IMR-90 (cell line): ENCODE measurements at regions not wholly inside any gene's neighbourhood (a gene's known extent, or its start where the extent isn't known, plus 50 kb on each side); places are given as distances from the start of the nearest gene placed in this dataset.

Experiments used
- ATAC-seq: fragments of 200-7000 bp; cut with Tn5 transposase; 2 replicates; pipeline ENCODE4 v1.9.1; 2020; ENCODE audit warnings: low read depth, mild to moderate bottlenecking, moderate library complexity
- BruUV-seq: library from RNA; stranded (reverse); fragments of 400-500 nt; replicated peaks from 2 replicates; lab custom pipeline; 2021; lab: Mats Ljungman, UMichigan
- CTCF ChIA-PET: fragments of 300-600 bp; formaldehyde crosslinking; extraction: SDS; loops from one replicate; lab custom pipeline; 2021; ENCODE audit warnings: antibody characterized with exemption; lab: Yijun Ruan, JAX
- POLR2A ChIA-PET: fragments of 300-600 bp; sonication (Branson Sonifier 250); formaldehyde crosslinking; loops from one replicate; lab custom pipeline; 2022; ENCODE audit warnings: antibody characterized with exemption; ENCODE audit not compliant: unreplicated experiment; lab: Charles Lee
- DNase-seq: peaks from one replicate; pipeline ENCODE4 v3.0.0; 2013
- H2AFZ ChIP-seq: replicated peaks from 2 replicates; pipeline ENCODE3; 2013; ENCODE audit warnings: low read length, mild to moderate bottlenecking; ENCODE audit not compliant: poor library complexity
- H2AK5ac ChIP-seq: 2 replicates; pipeline ENCODE4 v1.6.1; 2013; ENCODE audit warnings: low read depth, low read length, inconsistent platforms
- H2AK9ac ChIP-seq: replicated peaks from 2 replicates; pipeline ENCODE3; 2013; ENCODE audit warnings: mild to moderate bottlenecking, low read depth, low read length, moderate library complexity; ENCODE audit not compliant: poor library complexity
- H2BK120ac ChIP-seq: 2 replicates; pipeline ENCODE4 v1.6.1; 2013; ENCODE audit warnings: low read depth, low read length, inconsistent platforms
- H2BK15ac ChIP-seq: 3 replicates; pipeline ENCODE4 v1.6.1; 2013; ENCODE audit warnings: low read depth, low read length, inconsistent platforms
- H2BK20ac ChIP-seq: 2 replicates; pipeline ENCODE4 v1.6.1; 2013; ENCODE audit warnings: low read depth, mild to moderate bottlenecking, inconsistent platforms, low read length, moderate library complexity
- H2BK5ac ChIP-seq: 2 replicates; pipeline ENCODE4 v1.6.1; 2013; ENCODE audit warnings: mild to moderate bottlenecking, low read depth, low read length, inconsistent platforms; ENCODE audit not compliant: poor library complexity, severe bottlenecking
- H3K14ac ChIP-seq: replicated peaks from 2 replicates; pipeline ENCODE4 v1.6.1; 2013; ENCODE audit warnings: low read depth, low read length, inconsistent platforms
- H3K18ac ChIP-seq: 2 replicates; pipeline ENCODE4 v1.6.1; 2013; ENCODE audit warnings: low read depth, low read length, control low read depth
- H3K23ac ChIP-seq: 2 replicates; pipeline ENCODE4 v1.6.1; 2013; ENCODE audit warnings: low read depth, low read length, inconsistent platforms
- H3K27ac ChIP-seq: 2 replicates; pipeline ENCODE4 v1.5.1; 2013; ENCODE audit warnings: mild to moderate bottlenecking, control low read depth, low read length; ENCODE audit not compliant: insufficient read depth
- H3K27me3 ChIP-seq: 2 replicates; pipeline ENCODE4 v1.6.1; 2013; ENCODE audit warnings: low read length; ENCODE audit not compliant: control insufficient read depth, insufficient read depth
- H3K36me3 ChIP-seq: 2 replicates; pipeline ENCODE4 v1.6.1; 2013; ENCODE audit warnings: low read length, mixed read lengths; ENCODE audit not compliant: control insufficient read depth, insufficient read depth
- H3K4ac ChIP-seq: 2 replicates; pipeline ENCODE4 v1.6.1; 2013; ENCODE audit warnings: low read depth, low read length, inconsistent platforms
- H3K4me1 ChIP-seq: 2 replicates; pipeline ENCODE4 v1.6.1; 2013; ENCODE audit warnings: low read length, mixed read lengths; ENCODE audit not compliant: control insufficient read depth, insufficient read depth
- H3K4me2 ChIP-seq: 2 replicates; pipeline ENCODE4 v1.6.1; 2013; ENCODE audit warnings: low read depth, mild to moderate bottlenecking, control low read depth, low read length, moderate library complexity
- H3K4me3 ChIP-seq: 2 replicates; pipeline ENCODE4 v1.5.1; 2013; ENCODE audit warnings: low read depth, mild to moderate bottlenecking, control low read depth, low read length, moderate library complexity; ENCODE audit not compliant: insufficient read depth
- H3K56ac ChIP-seq: 2 replicates; pipeline ENCODE4 v1.6.1; 2013; ENCODE audit warnings: low read length, inconsistent platforms; ENCODE audit not compliant: insufficient read depth; ENCODE audit errors: extremely low read depth
- H3K79me1 ChIP-seq, 2 experiments: 2 replicates each; pipeline ENCODE4 v1.6.1; 2013; ENCODE audit warnings: low read length in 2 of 2, inconsistent platforms in 1 of 2, low read depth in 1 of 2
- H3K9ac ChIP-seq: 2 replicates; pipeline ENCODE4 v1.6.1; 2013; ENCODE audit warnings: low read depth, low read length, control low read depth
- H3K9me1 ChIP-seq: 2 replicates; pipeline ENCODE4 v1.6.1; 2013; ENCODE audit warnings: low read length, inconsistent platforms; ENCODE audit not compliant: insufficient read depth
- H3K9me3 ChIP-seq: 2 replicates; pipeline ENCODE4 v1.6.1; 2013; ENCODE audit warnings: low read length; ENCODE audit not compliant: control insufficient read depth, insufficient read depth
- H4K20me1 ChIP-seq: 2 replicates; pipeline ENCODE4 v1.6.1; 2013; ENCODE audit warnings: low read length, inconsistent platforms; ENCODE audit not compliant: insufficient read depth
- H4K5ac ChIP-seq: 2 replicates; pipeline ENCODE4 v1.6.1; 2013; ENCODE audit warnings: mild to moderate bottlenecking, low read depth, low read length, control low read depth
- H4K8ac ChIP-seq, 2 experiments: 2 replicates each; pipeline ENCODE4 v1.6.1; 2013; ENCODE audit warnings: low read depth in 2 of 2, low read length in 2 of 2, control low read depth in 1 of 2, inconsistent platforms in 1 of 2
- H4K91ac ChIP-seq: 2 replicates; pipeline ENCODE4 v1.6.1; 2013; ENCODE audit warnings: low read depth, low read length, inconsistent platforms; ENCODE audit not compliant: insufficient read depth
- CEBPB ChIP-seq: IDR thresholded peaks from 2 replicates; pipeline ENCODE4 v1.6.1; 2012; ENCODE audit warnings: low read depth, low read length, improper control_type of control experiment
- RAD21 ChIP-seq: IDR thresholded peaks from 2 replicates; pipeline ENCODE4 v1.6.1; 2012; ENCODE audit warnings: low read length, improper control_type of control experiment
- WGBS, 2 experiments: methylation state at CpG; one replicate each; pipeline versions ENCODE4 v1.1.5 to v1.1.7; 2013; ENCODE audit warnings: missing lambda C conversion rate in 2 of 2; ENCODE audit not compliant: insufficient read length in 1 of 2; ENCODE audit errors: extremely low coverage in 2 of 2; 5-methylcytosine and 5-hydroxymethylcytosine counted together
- dilution Hi-C: fragments of 300-500 bp; cut with HindIII; formaldehyde crosslinking; loops from one replicate; pipeline ENCODE4 v1.14.3; 2018; ENCODE audit warnings: low sequenced_read_pairs; ENCODE audit not compliant: unreplicated experiment
- in situ Hi-C: fragments of 300-500 bp; cut with MboI; formaldehyde crosslinking; loops from 3 replicates; pipeline ENCODE4 v1.14.3; 2019; ENCODE audit warnings: low sequenced_read_pairs, inconsistent platforms, mixed read lengths
- intact Hi-C: fragments of 100-400 bp; cut with micrococcal nuclease; formaldehyde crosslinking; loops from 2 replicates; pipeline ENCODE4 v1.10.0; 2022
- TF ChIP-seq, protein P1 (sequence below): fragments of 150-350 bp; IDR thresholded peaks from 2 replicates; pipeline ENCODE4 v1.6.1; 2016; ENCODE audit warnings: low read depth, mild to moderate bottlenecking, low read length, moderate library complexity, borderline replicate concordance
- TF ChIP-seq, protein P2 (sequence below): conservative IDR thresholded peaks from 2 replicates; pipeline ENCODE4 v1.5.1; 2012; ENCODE audit warnings: mild to moderate bottlenecking, low read depth, low read length, improper control_type of control experiment

DNA sequence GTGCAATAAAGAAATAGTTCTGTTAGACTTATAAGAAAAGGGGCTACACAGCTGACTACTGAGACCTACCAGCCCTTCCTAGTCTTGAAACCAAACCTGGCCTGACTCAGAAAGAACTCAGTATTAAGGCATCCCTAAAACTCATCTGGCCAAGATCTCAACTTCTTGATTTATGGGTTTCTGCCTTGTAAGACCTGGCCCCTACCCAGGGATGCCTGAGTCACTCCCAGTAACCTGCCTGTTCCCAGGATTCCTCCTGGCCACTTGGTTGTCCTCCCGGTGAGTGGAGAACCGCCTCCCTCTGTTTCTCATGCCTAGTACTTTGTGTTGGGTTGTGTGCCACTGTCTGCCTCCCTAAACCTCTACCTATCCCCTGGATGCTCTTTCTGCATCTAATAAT lies 189.4 kb upstream of the PREP start:
- H2AK5ac ChIP-seq = no peak overlapping the region; the same call in 1 of the 2 replicates
- DNase-seq (peak; percentile 96), ATAC-seq (no peak)
- H3K79me1 ChIP-seq = no peaks in the 10 kb centered on the region
- peak overlapping the region; percentile 76; the same call in 1 of the 3 replicates for H2BK15ac ChIP-seq
- H3K56ac ChIP-seq = no peak overlapping the region
- H3K4me1 ChIP-seq = peaks cover 15% of the 10 kb centered on the region; the same call in 1 of the 2 replicates
- no peak overlapping the region for H3K4me2 ChIP-seq
- H3K23ac ChIP-seq = peak overlapping the region; percentile 69; the same call in 1 of the 2 replicates
- H4K5ac ChIP-seq = peak overlapping the region; percentile 49; the same call in 1 of the 2 replicates
- H3K36me3 ChIP-seq = no peaks in the 10 kb centered on the region
- peaks cover 13% of the 10 kb centered on the region for H3K9me1 ChIP-seq
- no peak overlapping the region for H3K27ac ChIP-seq
- peak overlapping the region; percentile 81 for H2BK120ac ChIP-seq
- in situ Hi-C loops = no loop called here
- no peak overlapping the region for H2AFZ ChIP-seq
- peak overlapping the region; percentile 83 for H2BK20ac ChIP-seq
- dilution Hi-C loops = no loop called here
- peak overlapping the region; percentile 68 for H3K4ac ChIP-seq
- intact Hi-C loops = no loop called here
- no peaks in the 10 kb centered on the region for H4K20me1 ChIP-seq
- CTCF ChIA-PET = interaction anchor here (1.1 kb wide), 1 partner anchor 9 kb away, joined by 3 read pairs; no protein-coding TSS in a partner anchor
- no peak overlapping the region for H2AK9ac ChIP-seq
- H4K8ac ChIP-seq = peak overlapping the region in 1 of 2 experiments; percentile 66; a peak in 1 of 4 replicates
- BruUV-seq = no TSS peak
- no peaks in the 10 kb centered on the region for H3K27me3 ChIP-seq
- TF ChIP-seq, protein P1, sequence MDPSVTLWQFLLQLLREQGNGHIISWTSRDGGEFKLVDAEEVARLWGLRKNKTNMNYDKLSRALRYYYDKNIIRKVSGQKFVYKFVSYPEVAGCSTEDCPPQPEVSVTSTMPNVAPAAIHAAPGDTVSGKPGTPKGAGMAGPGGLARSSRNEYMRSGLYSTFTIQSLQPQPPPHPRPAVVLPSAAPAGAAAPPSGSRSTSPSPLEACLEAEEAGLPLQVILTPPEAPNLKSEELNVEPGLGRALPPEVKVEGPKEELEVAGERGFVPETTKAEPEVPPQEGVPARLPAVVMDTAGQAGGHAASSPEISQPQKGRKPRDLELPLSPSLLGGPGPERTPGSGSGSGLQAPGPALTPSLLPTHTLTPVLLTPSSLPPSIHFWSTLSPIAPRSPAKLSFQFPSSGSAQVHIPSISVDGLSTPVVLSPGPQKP = no peak
- TF ChIP-seq, protein P2, sequence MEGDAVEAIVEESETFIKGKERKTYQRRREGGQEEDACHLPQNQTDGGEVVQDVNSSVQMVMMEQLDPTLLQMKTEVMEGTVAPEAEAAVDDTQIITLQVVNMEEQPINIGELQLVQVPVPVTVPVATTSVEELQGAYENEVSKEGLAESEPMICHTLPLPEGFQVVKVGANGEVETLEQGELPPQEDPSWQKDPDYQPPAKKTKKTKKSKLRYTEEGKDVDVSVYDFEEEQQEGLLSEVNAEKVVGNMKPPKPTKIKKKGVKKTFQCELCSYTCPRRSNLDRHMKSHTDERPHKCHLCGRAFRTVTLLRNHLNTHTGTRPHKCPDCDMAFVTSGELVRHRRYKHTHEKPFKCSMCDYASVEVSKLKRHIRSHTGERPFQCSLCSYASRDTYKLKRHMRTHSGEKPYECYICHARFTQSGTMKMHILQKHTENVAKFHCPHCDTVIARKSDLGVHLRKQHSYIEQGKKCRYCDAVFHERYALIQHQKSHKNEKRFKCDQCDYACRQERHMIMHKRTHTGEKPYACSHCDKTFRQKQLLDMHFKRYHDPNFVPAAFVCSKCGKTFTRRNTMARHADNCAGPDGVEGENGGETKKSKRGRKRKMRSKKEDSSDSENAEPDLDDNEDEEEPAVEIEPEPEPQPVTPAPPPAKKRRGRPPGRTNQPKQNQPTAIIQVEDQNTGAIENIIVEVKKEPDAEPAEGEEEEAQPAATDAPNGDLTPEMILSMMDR = no peak
- TF ChIP-seq RAD21 (0 out of 2 replicates have a peak, but pooled peaks have one; percentile 13), CEBPB (no peak; the same call in 1 of the 2 replicates)
- no CpG with 5 or more reads among the region's 2 CpGs for WGBS, 2 experiments
- H3K4me3 ChIP-seq = no peak overlapping the region
- H3K14ac ChIP-seq = peak overlapping the region; percentile 75; the same call in 1 of the 2 replicates
- POLR2A ChIA-PET = no interaction called here
- peak overlapping the region; percentile 34; the same call in 1 of the 2 replicates for H3K18ac ChIP-seq
- peak overlapping the region; percentile 70 for H2BK5ac ChIP-seq
- no peak overlapping the region for H3K9ac ChIP-seq
- H4K91ac ChIP-seq = peak overlapping the region; percentile 26; the same call in 1 of the 2 replicates
- no peaks in the 10 kb centered on the region; the same call in 1 of the 2 replicates for H3K9me3 ChIP-seq
